ENCODE measurements at regions not wholly inside any gene's neighbourhood (a gene's known extent, or its start where the extent isn't known, plus 50 kb on each side); places are given as distances from the start of the nearest gene placed in this dataset.
"Not testable (repeated sequence)": the region's sequence is repeated elsewhere in the genome, so short reads cannot be mapped to it uniquely, and the experiment has no call there.

DNA sequence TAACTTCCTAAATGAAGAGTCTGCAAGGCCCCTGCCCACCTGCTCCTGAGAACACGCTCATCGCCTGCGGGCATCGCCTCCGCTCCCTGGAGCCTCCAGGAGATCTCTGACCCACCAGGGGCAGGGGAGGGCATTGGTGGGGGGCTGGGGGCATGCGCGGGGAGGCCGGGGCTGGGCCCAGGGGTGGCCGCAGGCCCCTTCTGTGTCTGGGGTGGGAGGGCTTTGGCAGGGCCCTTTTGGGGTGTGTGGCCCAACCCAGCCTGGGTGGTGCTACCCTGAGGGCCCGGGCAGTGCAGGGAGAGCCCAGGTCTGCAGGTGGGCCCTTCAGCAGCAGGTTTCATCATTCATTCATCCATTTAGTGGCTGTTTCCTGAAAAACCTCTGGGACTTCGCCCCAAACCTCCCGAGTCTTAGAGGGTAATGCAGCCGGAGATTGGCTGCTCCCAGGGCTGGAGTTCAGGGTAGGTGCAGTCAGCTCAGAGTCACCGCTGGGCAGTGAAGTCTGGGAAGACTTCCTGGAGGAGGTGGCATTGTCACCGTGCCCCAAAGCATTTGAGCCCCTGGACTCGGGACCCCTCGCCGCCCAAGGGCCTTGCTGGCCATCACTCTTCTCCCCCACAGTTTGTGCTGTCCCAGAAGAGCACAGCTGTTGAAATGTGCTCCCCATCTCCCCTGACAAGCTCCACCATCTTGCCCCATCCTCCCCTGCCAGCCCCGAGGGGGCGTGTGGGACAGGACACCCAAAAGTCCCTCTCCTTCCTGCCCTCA lies 255.1 kb downstream of the PARP8 start:
- intact Hi-C loops (cut with micrococcal nuclease), result no loop called here
- ATAC-seq, result no peak
- H3K27ac Mint-ChIP-seq, result no peak overlapping the region
- DNase-seq, result no peak
- no peaks in the 10 kb centered on the region for H3K36me3 Mint-ChIP-seq (ENCODE audit: low read depth)
- ChIA-PET CTCF (interaction anchor here (0.8 to 0.9 kb wide), 2 partner anchors 17 to 21 kb away, joined by 3 to 4 read pairs; no protein-coding TSS in a partner anchor), POLR2A (no interaction called here)
- H3K9me3 Mint-ChIP-seq, result no peaks in the 10 kb centered on the region
- no peak overlapping the region for H3K4me3 Mint-ChIP-seq
- TF ChIP-seq CTCF (IDR thresholded peaks at IDR 0.05), result no peak
- H3K4me1 Mint-ChIP-seq (ENCODE audit: low read depth), result no peaks in the 10 kb centered on the region
- peaks cover 2% of the 10 kb centered on the region for H3K27me3 Mint-ChIP-seq

DNA sequence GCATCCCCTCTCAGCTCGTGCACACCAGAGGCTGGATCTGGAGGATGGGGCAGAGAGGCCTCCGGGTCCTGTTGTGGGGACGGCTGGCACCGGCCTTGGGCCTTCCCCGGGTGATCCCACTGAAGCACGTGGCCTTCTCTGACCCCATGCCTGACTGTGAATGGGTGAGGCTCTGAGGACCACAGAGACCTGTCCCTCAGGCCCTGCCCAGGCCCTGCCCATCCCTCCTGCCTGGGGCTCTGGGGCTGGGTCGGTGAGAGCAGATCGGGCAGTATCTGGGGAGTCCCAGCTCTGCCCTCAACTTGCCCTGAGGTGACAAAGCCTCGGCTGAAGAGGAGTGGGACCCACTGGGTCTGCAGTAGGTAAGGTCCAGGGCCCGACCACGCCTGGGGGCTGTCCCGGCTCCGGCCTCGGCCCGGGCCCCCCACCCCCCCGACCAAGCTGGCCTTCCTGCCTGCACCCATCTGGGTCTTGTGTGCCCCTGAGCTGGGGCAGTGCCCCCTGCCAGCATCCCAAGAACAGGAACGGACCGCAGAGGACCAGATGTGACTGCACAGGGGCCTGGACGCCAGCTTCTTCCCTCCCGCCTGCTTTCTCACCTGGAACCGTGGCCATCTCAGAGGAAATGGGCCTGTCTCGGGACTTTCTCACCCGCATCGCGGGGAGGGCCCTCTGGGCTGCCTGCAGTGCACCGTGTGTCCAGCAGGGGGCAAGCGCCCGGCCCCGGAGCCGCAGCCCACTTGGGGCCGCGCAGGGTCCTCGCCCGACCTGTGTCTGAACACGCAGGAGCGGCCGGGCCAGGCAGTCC lies 255.9 kb downstream of the PARP8 start:
- H3K4me1 Mint-ChIP-seq (ENCODE audit: low read depth); H3K27me3 Mint-ChIP-seq; DNase-seq; H3K36me3 Mint-ChIP-seq (ENCODE audit: low read depth); H3K4me3 Mint-ChIP-seq; intact Hi-C loops (cut with micrococcal nuclease); H3K27ac Mint-ChIP-seq; POLR2A ChIA-PET; H3K9me3 Mint-ChIP-seq: not testable (repeated sequence)
- CTCF ChIA-PET, result interaction anchor here (0.8 to 0.9 kb wide), 2 partner anchors 16 to 22 kb away, joined by 3 to 4 read pairs; no protein-coding TSS in a partner anchor
- ATAC-seq, result peak; percentile 84
- TF ChIP-seq CTCF (IDR thresholded peaks at IDR 0.05), result peak; percentile 63

DNA sequence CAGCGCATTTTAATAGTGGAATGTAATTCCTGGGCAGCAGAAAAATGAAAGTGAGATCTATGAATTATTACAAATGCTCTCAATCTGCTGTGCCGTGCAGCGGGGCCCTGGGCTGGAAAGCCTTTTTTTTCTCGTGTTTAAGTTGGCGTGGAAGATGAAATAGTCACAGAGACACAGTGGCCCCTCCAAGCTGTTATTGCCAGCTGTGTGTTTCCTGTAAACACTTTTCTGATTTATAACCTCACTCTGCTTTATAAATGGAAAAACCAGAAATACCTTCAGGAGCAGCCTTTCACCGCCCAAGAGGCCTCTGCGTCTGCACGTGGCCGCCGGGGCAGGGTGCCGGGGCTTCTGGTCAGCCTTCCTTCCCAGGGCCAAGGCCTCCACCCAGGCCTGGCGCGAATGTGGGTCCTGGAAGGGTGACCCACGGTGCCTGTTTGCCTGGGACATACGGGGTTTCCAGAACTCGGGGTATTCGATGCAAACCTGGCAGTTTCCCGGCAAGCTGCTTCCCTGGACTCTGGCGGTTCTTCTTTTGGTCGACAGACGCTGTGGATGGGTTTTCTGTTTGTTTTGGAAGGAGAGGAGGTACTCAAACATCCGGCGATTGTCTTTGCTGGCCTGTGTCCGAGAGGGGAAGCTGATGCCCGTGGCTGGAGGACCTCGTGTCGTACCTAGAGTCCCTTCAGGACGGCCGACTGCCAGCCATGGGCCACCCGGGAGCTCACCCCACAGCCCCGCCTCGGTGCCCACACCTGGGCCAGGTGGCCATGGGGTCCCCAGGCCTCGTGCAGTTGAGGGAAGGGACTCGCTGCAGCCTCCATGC lies 256.7 kb downstream of the PARP8 start:
- ATAC-seq, result no peak
- POLR2A ChIA-PET, result no interaction called here
- CTCF ChIA-PET, result no interaction called here

DNA sequence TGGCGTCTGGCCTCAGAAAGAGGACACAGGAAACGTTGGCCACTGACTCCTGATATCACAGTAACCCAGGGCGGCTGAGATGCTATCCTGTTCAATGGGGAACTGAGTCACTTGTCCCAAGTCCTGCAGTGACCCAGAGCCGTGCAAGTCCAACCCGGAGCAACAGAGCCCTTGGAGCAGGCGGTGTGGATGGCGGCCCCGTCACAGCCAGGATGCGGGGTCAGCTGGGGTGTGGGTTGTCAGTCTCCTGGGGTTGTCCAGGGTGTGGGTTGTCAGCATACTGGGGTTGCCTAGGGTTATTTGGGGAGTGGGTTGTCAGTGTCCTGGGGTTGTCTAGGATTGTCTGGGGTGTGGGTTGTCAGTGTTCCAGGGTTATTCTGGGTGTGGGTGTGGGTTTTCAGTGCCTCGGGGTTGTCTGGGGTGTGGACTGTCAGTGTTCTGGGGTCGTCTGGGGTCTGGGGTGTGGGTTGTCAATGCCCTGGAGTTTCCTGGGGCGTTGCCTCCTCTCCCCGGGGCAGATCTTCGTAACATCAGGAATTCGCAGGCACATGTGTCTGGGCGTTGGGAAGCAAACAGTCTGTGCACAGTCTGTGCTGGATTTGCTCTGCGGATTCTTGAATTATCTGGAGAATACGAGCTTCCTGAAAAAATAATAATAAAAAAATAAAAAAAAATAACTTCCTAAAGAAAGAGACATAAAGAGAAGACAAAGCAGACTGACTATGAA lies 257.5 kb downstream of the PARP8 start:
- no peak for DNase-seq
- ATAC-seq, result no peak
- no peaks in the 10 kb centered on the region for H3K9me3 Mint-ChIP-seq
- peaks cover 8% of the 10 kb centered on the region for H3K27me3 Mint-ChIP-seq
- intact Hi-C loops (cut with micrococcal nuclease), result no loop called here
- ChIA-PET POLR2A (no interaction called here), CTCF (no interaction called here)
- no peaks in the 10 kb centered on the region for H3K36me3 Mint-ChIP-seq (ENCODE audit: low read depth)
- H3K4me1 Mint-ChIP-seq (ENCODE audit: low read depth), result no peaks in the 10 kb centered on the region
- no peak overlapping the region for H3K4me3 Mint-ChIP-seq
- H3K27ac Mint-ChIP-seq, result no peak overlapping the region
- no peak for TF ChIP-seq CTCF (IDR thresholded peaks at IDR 0.05)

More for the DNA sequence above, 256.7 kb downstream of the PARP8 start:
- Mint-ChIP-seq H3K4me3 (no peak overlapping the region), H3K36me3 (ENCODE audit: low read depth) (no peaks in the 10 kb centered on the region), H3K27ac (no peak overlapping the region), H3K9me3 (no peaks in the 10 kb centered on the region), H3K4me1 (ENCODE audit: low read depth) (no peaks in the 10 kb centered on the region), H3K27me3 (peaks cover 8% of the 10 kb centered on the region)
- intact Hi-C loops (cut with micrococcal nuclease), result no loop called here
- no peak for DNase-seq
- TF ChIP-seq CTCF (IDR thresholded peaks at IDR 0.05), result no peak

All from activated CD8-positive, alpha-beta T cell treated with anti-CD3 and anti-CD28 coated beads for 36 hours (primary cell).